ENCODE measurements at regions not wholly inside any gene's neighbourhood (a gene's known extent, or its start where the extent isn't known, plus 50 kb on each side); places are given as distances from the start of the nearest gene placed in this dataset.

DNA sequence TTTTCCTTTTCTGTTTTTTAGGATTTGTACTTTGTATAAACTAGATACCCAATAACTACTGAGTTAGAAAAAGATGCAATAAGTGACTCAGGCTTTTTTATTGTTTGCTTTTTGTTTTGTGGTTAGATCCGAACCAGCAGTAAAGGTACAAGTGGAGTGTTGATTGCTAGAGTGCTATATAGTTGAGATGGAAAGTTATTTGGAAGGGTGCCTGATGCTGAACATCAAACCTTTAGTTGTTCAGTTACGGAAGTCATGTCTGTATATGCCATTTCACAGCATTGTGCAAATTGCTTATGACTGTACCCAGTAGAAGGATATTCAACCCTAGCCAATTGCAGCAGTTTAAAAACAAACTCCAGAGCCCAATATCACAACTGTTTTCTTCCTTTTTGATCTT lies 285.1 kb downstream of the MAT2B start:
- Histone ChIP-seq H4K20me1 (ENCODE audit: insufficient read depth, low read length) (no peaks in the 10 kb centered on the region), H3K4me2 (replicated peaks; ENCODE audit: extremely low read depth, low read length, poor library complexity, severe bottlenecking) (no peak overlapping the region), H3K9ac (ENCODE audit: insufficient read depth, low read length, poor library complexity, severe bottlenecking) (no peak overlapping the region), H3K27ac (ENCODE audit: low read depth in 1 of 2, low read length in 2 of 2) (no peak overlapping the region), H3K27me3 (ENCODE audit: control insufficient read depth in 2 of 2, insufficient read depth in 2 of 2, low read length in 2 of 2) (no peaks in the 10 kb centered on the region), H3K36me3 (replicated peaks in 1 of 2; ENCODE audit: control insufficient read depth in 1 of 2, insufficient read depth in 2 of 2, low read length in 2 of 2) (no peaks in the 10 kb centered on the region), H3K4me1 (ENCODE audit: control insufficient read depth in 1 of 2, insufficient read depth in 2 of 2, low read length in 2 of 2) (no peaks in the 10 kb centered on the region), H2AFZ (ENCODE audit: insufficient read depth, low read depth, low read length, poor library complexity, severe bottlenecking) (no peak overlapping the region), H3K4me3 (replicated peaks in 1 of 3; ENCODE audit: low read depth in 2 of 3, low read length in 3 of 3) (no peak overlapping the region), H3K79me2 (ENCODE audit: insufficient read depth, low read length) (no peaks in the 10 kb centered on the region), H3K9me3 (replicated peaks in 1 of 2; ENCODE audit: control insufficient read depth in 1 of 2, insufficient read depth in 1 of 2, low read length in 2 of 2) (peaks cover 3 to 4% of the 10 kb centered on the region in 2 donors)
- DNase-seq, result no peak
- WGBS (ENCODE audit: insufficient coverage), result 100% methylated on average over 1 of the region's 2 CpGs
- Mint-ChIP-seq H3K9me3 (peaks cover 0 to 17% (median 3%) of the 10 kb centered on the region in 7 donors), H3K4me1 (no peaks in the 10 kb centered on the region), H3K27me3 (ENCODE audit: low read depth in 3 of 3) (no peaks in the 10 kb centered on the region), H3K4me3 (no peak overlapping the region), H3K36me3 (no peaks in the 10 kb centered on the region), H3K27ac (no peak overlapping the region)
- TF ChIP-seq, protein P1, sequence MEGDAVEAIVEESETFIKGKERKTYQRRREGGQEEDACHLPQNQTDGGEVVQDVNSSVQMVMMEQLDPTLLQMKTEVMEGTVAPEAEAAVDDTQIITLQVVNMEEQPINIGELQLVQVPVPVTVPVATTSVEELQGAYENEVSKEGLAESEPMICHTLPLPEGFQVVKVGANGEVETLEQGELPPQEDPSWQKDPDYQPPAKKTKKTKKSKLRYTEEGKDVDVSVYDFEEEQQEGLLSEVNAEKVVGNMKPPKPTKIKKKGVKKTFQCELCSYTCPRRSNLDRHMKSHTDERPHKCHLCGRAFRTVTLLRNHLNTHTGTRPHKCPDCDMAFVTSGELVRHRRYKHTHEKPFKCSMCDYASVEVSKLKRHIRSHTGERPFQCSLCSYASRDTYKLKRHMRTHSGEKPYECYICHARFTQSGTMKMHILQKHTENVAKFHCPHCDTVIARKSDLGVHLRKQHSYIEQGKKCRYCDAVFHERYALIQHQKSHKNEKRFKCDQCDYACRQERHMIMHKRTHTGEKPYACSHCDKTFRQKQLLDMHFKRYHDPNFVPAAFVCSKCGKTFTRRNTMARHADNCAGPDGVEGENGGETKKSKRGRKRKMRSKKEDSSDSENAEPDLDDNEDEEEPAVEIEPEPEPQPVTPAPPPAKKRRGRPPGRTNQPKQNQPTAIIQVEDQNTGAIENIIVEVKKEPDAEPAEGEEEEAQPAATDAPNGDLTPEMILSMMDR (IDR thresholded peaks at IDR 0.05), result no peak
- intact Hi-C loops (cut with micrococcal nuclease), result no loop called here

DNA sequence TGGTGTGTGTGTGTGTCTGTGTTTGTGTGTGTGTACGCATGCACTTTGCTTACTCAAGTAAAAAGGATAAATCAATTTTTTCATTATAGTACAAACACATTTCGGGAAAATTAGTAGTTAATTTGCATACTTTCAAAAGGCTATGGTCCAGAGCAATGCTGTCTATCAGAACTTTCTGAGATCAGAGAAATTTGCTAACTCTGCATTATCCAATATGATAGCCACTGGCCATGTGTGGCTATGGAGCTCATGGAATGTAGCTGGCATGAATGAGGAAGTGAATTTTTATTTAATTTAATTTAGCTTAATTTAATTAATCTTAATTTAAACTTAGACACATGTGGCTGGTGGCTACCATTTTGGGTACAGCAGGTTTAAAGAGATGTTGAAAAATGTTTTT lies 289.6 kb downstream of the MAT2B start:
- H3K4me3 ChIP-seq (replicated peaks in 1 of 3; ENCODE audit: low read depth in 2 of 3, low read length in 3 of 3), result no peak overlapping the region
- no peak overlapping the region for H3K4me3 Mint-ChIP-seq
- no CpG with 5 or more reads among the region's 2 CpGs for WGBS (ENCODE audit: insufficient coverage)
- H3K4me1 ChIP-seq (ENCODE audit: control insufficient read depth in 1 of 2, insufficient read depth in 2 of 2, low read length in 2 of 2), result no peaks in the 10 kb centered on the region
- H3K9ac ChIP-seq (ENCODE audit: insufficient read depth, low read length, poor library complexity, severe bottlenecking), result no peak overlapping the region
- H3K27me3 ChIP-seq (ENCODE audit: control insufficient read depth in 2 of 2, insufficient read depth in 2 of 2, low read length in 2 of 2), result no peaks in the 10 kb centered on the region
- no peaks in the 10 kb centered on the region for H3K4me1 Mint-ChIP-seq
- no peaks in the 10 kb centered on the region for H3K36me3 ChIP-seq (replicated peaks in 1 of 2; ENCODE audit: control insufficient read depth in 1 of 2, insufficient read depth in 2 of 2, low read length in 2 of 2)
- H4K20me1 ChIP-seq (ENCODE audit: insufficient read depth, low read length), result no peaks in the 10 kb centered on the region
- no peak for DNase-seq
- TF ChIP-seq, protein P1 (IDR thresholded peaks at IDR 0.05), result no peak
- no peaks in the 10 kb centered on the region for H3K9me3 ChIP-seq (replicated peaks in 1 of 2; ENCODE audit: control insufficient read depth in 1 of 2, insufficient read depth in 1 of 2, low read length in 2 of 2)
- peaks cover 0 to 4% (median 0%) of the 10 kb centered on the region in 7 donors for H3K9me3 Mint-ChIP-seq
- H2AFZ ChIP-seq (ENCODE audit: insufficient read depth, low read depth, low read length, poor library complexity, severe bottlenecking), result no peak overlapping the region
- no peaks in the 10 kb centered on the region for H3K27me3 Mint-ChIP-seq (ENCODE audit: low read depth in 3 of 3)
- no peaks in the 10 kb centered on the region for H3K79me2 ChIP-seq (ENCODE audit: insufficient read depth, low read length)
- no peaks in the 10 kb centered on the region for H3K36me3 Mint-ChIP-seq
- no peak overlapping the region for H3K27ac ChIP-seq (ENCODE audit: low read depth in 1 of 2, low read length in 2 of 2)
- intact Hi-C loops (cut with micrococcal nuclease), result no loop called here
- H3K4me2 ChIP-seq (replicated peaks; ENCODE audit: extremely low read depth, low read length, poor library complexity, severe bottlenecking), result no peak overlapping the region
- no peak overlapping the region for H3K27ac Mint-ChIP-seq

Measured in CD14-positive monocyte (primary cell).